HepG2 (cell line): ENCODE measurements at regions not wholly inside any gene's neighbourhood (a gene's known extent, or its start where the extent isn't known, plus 50 kb on each side); places are given as distances from the start of the nearest gene placed in this dataset.

Experiments used
- ATAC-seq: fragments of 200-7000 bp; cut with Tn5 transposase; 3 replicates; pipeline ENCODE4 v1.9.1; 2020; ENCODE audit warnings: mild to moderate bottlenecking, moderate library complexity
- BruUV-seq: library from RNA; stranded (reverse); fragments of 400-500 nt; replicated peaks from 2 replicates; lab custom pipeline; 2021; lab: Mats Ljungman, UMichigan
- CTCF ChIA-PET: fragments of 300-600 bp; formaldehyde crosslinking; extraction: SDS; loops from one replicate; lab custom pipeline; 2021; ENCODE audit warnings: low total read pairs, inconsistent platforms, low intra/inter-chr PET ratio; lab: Yijun Ruan, JAX
- POLR2A ChIA-PET: fragments of 350-600 bp; sonication (Branson Sonifier 250); formaldehyde crosslinking; loops from one replicate; lab custom pipeline; 2020; ENCODE audit warnings: antibody characterized with exemption, inconsistent platforms; lab: Yijun Ruan, JAX
- DNase-seq: peaks from one replicate; pipeline ENCODE4 v3.0.0-alpha.2; 2015; ENCODE audit warnings: low spot score
- FAIRE-seq: peaks from 3 replicates; lab custom pipeline; 2011; peaks lifted over from hg19 to GRCh38; lab: Jason Lieb, UNC
- H2AFZ ChIP-seq: one replicate; pipeline ENCODE4 v1.6.1; 2011; ENCODE audit warnings: low read length, inconsistent platforms
- H3K27ac ChIP-seq: fragments of 300-600 bp; 3 replicates; pipeline ENCODE4 v1.8.0; 2011; ENCODE audit warnings: mixed run types, mild to moderate bottlenecking, mixed read lengths, low read length, inconsistent platforms; ENCODE audit not compliant: insufficient read depth; ENCODE audit errors: extremely low read length
- H3K27me3 ChIP-seq, 2 experiments: fragments of 200-600 bp in 1 of 2; 2 replicates in 1 of 2; 3 replicates in 1 of 2; pipeline versions ENCODE4 v1.6.0 to v1.8.0; 2011; ENCODE audit warnings: low read length in 2 of 2, mild to moderate bottlenecking in 2 of 2, moderate library complexity in 2 of 2, inconsistent platforms in 1 of 2; ENCODE audit not compliant: insufficient read depth in 2 of 2, control insufficient read depth in 1 of 2
- H3K36me3 ChIP-seq, 2 experiments: fragments of 200-600 bp in 1 of 2; replicated peaks in 1 of 2; 2 replicates in 1 of 2; 3 replicates in 1 of 2; pipeline versions ENCODE4 v1.5.1 to v1.8.0; 2011; ENCODE audit warnings: low read length in 2 of 2, inconsistent platforms in 1 of 2; ENCODE audit not compliant: insufficient read depth in 2 of 2, control insufficient read depth in 1 of 2
- H3K4me1 ChIP-seq: 2 replicates; pipeline ENCODE4 v1.5.1; 2012; ENCODE audit warnings: low read length, inconsistent platforms; ENCODE audit not compliant: insufficient read depth
- H3K4me2 ChIP-seq: 2 replicates; pipeline ENCODE4 v1.6.0; 2011; ENCODE audit warnings: low read depth, low read length, inconsistent platforms
- H3K4me3 ChIP-seq, 3 experiments: fragments of 200-600 bp in 1 of 3; sonication (generic), shearing (Covaris generic) in 1 of 3; replicated peaks in 1 of 3; 2 replicates each; pipeline ENCODE4 v1.5.1; 2011 to 2016; ENCODE audit warnings: low read length in 3 of 3, inconsistent platforms in 2 of 3, low read depth in 2 of 3, mild to moderate bottlenecking in 2 of 3, control low read depth in 1 of 3, mixed read lengths in 1 of 3; ENCODE audit not compliant: insufficient read depth in 1 of 3
- H3K79me2 ChIP-seq: one replicate; pipeline ENCODE4 v1.6.1; 2011; ENCODE audit warnings: low read length, inconsistent platforms; ENCODE audit not compliant: insufficient read depth
- H3K9ac ChIP-seq: 2 replicates; pipeline ENCODE4 v1.6.0; 2011; ENCODE audit warnings: mild to moderate bottlenecking, low read depth, low read length, inconsistent platforms; ENCODE audit not compliant: insufficient read depth
- H3K9me3 ChIP-seq: 2 replicates; pipeline ENCODE4 v1.5.1; 2012; ENCODE audit warnings: mild to moderate bottlenecking, low read length
- H4K20me1 ChIP-seq: 2 replicates; pipeline ENCODE4 v1.6.0; 2011; ENCODE audit warnings: inconsistent platforms, mild to moderate bottlenecking, low read length, moderate library complexity; ENCODE audit not compliant: insufficient read depth
- DR1 ChIP-seq: sonication (generic); formaldehyde crosslinking; IDR thresholded peaks from 2 replicates; pipeline ENCODE4 v1.8.0; 2021; ENCODE audit warnings: mild to moderate bottlenecking, missing genetic modification reagents, inconsistent platforms
- HNRNPK ChIP-seq: fragments of 200-400 bp; formaldehyde crosslinking; IDR thresholded peaks from 2 replicates; pipeline ENCODE4 v1.6.1; 2018; ENCODE audit warnings: low read length, low read depth, moderate library complexity, mild to moderate bottlenecking; ENCODE audit not compliant: poor library complexity, severe bottlenecking
- NR2F6 ChIP-seq, 2 experiments: IDR thresholded peaks; 2 replicates each; pipeline ENCODE4 v1.6.1; 2016; ENCODE audit warnings: antibody characterized with exemption in 1 of 2, mild to moderate bottlenecking in 1 of 2
- PHF20 ChIP-seq: sonication (generic); formaldehyde crosslinking; IDR thresholded peaks from 2 replicates; pipeline ENCODE4 v1.5.0; 2020; ENCODE audit warnings: mild to moderate bottlenecking, missing genetic modification reagents
- RBM39 ChIP-seq: fragments of 200-400 bp; formaldehyde crosslinking; IDR thresholded peaks from one replicate; pipeline ENCODE4 v1.6.1; 2018; ENCODE audit warnings: antibody characterized with exemption, mild to moderate bottlenecking, low read depth, low read length; ENCODE audit not compliant: poor library complexity, severe bottlenecking
- TBP ChIP-seq: sonication (generic); formaldehyde crosslinking; IDR thresholded peaks from 2 replicates; pipeline ENCODE4 v1.5.0; 2020; ENCODE audit warnings: missing genetic modification reagents
- ZNF616 ChIP-seq: sonication (generic); formaldehyde crosslinking; IDR thresholded peaks from 2 replicates; pipeline ENCODE4 v1.5.0; 2020; ENCODE audit warnings: low read depth, mild to moderate bottlenecking, missing genetic modification reagents
- ZNF652 ChIP-seq: IDR thresholded peaks from 2 replicates; pipeline ENCODE4 v1.6.1; 2016; ENCODE audit warnings: low read depth, borderline replicate concordance
- ZNF772 ChIP-seq: sonication (generic); formaldehyde crosslinking; IDR thresholded peaks from 2 replicates; pipeline ENCODE4 v1.5.0; 2020; ENCODE audit warnings: mild to moderate bottlenecking, missing genetic modification reagents
- ZNF883 ChIP-seq: sonication (generic); formaldehyde crosslinking; IDR thresholded peaks from 2 replicates; pipeline ENCODE4 v1.5.1; 2020; ENCODE audit warnings: mild to moderate bottlenecking, missing genetic modification reagents; ENCODE audit errors: not compliant biosample characterization
- WGBS: methylation state at CpG from one replicate; pipeline ENCODE4 v1.1.6; 2017; ENCODE audit warnings: low lambda C conversion rate; 5-methylcytosine and 5-hydroxymethylcytosine counted together
- in situ Hi-C: cut with HindIII; loops from 2 replicates; pipeline ENCODE4 v1.10.0; 2017; ENCODE audit warnings: low pct_unique_long_range_greater_than_20kb; ENCODE audit not compliant: extremely low pct_ligation_motif_present
- intact Hi-C: fragments of 100-400 bp; cut with micrococcal nuclease; formaldehyde crosslinking; loops from one replicate; pipeline ENCODE4 v1.10.0; 2022; ENCODE audit not compliant: unreplicated experiment
- TF ChIP-seq, protein P1 (sequence below): sonication (generic); formaldehyde crosslinking; IDR thresholded peaks from 2 replicates; pipeline ENCODE4 v1.4.0; 2020; ENCODE audit warnings: missing genetic modification reagents

DNA sequence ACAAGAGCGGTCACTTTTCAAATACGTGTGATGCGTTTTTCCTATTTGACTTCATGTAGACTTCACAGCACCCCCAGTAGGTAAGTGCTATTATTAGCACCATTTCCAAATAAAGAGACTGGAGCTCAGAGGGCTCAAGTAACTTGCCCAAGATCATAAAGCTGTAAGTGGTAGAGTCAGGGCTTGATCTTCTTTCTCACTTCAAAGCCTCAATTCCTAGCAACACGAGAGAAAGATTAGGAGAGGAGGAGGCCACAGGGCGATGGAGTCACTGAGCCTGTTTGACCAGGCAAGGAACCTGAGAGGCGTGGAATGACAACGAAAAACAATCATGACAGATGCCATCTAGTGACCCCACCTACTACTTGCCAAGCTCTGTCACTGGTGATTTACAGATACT, 181.0 kb downstream of the FOXD2 start:
- no peak for FAIRE-seq
- Histone ChIP-seq H3K27me3 (no peaks in the 10 kb centered on the region), H3K36me3 (no peaks in the 10 kb centered on the region), H3K4me3 (no peak overlapping the region), H2AFZ (no peak overlapping the region), H3K4me2 (no peak overlapping the region), H3K4me1 (no peaks in the 10 kb centered on the region), H3K9ac (no peak overlapping the region), H3K27ac (no peak overlapping the region), H4K20me1 (no peaks in the 10 kb centered on the region; the same call in 1 of the 2 replicates), H3K79me2 (no peaks in the 10 kb centered on the region), H3K9me3 (no peaks in the 10 kb centered on the region)
- in situ Hi-C loops (no loop called here), intact Hi-C loops (no loop called here)
- TF ChIP-seq TBP (CRISPR knock-in tag), result no peak
- TF ChIP-seq, protein P1, sequence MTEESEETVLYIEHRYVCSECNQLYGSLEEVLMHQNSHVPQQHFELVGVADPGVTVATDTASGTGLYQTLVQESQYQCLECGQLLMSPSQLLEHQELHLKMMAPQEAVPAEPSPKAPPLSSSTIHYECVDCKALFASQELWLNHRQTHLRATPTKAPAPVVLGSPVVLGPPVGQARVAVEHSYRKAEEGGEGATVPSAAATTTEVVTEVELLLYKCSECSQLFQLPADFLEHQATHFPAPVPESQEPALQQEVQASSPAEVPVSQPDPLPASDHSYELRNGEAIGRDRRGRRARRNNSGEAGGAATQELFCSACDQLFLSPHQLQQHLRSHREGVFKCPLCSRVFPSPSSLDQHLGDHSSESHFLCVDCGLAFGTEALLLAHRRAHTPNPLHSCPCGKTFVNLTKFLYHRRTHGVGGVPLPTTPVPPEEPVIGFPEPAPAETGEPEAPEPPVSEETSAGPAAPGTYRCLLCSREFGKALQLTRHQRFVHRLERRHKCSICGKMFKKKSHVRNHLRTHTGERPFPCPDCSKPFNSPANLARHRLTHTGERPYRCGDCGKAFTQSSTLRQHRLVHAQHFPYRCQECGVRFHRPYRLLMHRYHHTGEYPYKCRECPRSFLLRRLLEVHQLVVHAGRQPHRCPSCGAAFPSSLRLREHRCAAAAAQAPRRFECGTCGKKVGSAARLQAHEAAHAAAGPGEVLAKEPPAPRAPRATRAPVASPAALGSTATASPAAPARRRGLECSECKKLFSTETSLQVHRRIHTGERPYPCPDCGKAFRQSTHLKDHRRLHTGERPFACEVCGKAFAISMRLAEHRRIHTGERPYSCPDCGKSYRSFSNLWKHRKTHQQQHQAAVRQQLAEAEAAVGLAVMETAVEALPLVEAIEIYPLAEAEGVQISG (CRISPR knock-in tag), result no peak
- TF ChIP-seq ZNF883 (CRISPR knock-in tag), result no peak
- TF ChIP-seq NR2F6 (IDR thresholded peaks at IDR 0.05), result no peak
- no peak for TF ChIP-seq NR2F6 (CRISPR knock-in tag; IDR thresholded peaks at IDR 0.05)
- TF ChIP-seq ZNF652 (CRISPR knock-in tag), result no peak
- no peak for TF ChIP-seq PHF20
- WGBS, result 26% methylated on average over 7 of the region's 7 CpGs
- DNase-seq, result no peak
- ATAC-seq, result no peak
- no TSS peak for BruUV-seq
- ChIA-PET POLR2A (no interaction called here), CTCF (no interaction called here)

DNA sequence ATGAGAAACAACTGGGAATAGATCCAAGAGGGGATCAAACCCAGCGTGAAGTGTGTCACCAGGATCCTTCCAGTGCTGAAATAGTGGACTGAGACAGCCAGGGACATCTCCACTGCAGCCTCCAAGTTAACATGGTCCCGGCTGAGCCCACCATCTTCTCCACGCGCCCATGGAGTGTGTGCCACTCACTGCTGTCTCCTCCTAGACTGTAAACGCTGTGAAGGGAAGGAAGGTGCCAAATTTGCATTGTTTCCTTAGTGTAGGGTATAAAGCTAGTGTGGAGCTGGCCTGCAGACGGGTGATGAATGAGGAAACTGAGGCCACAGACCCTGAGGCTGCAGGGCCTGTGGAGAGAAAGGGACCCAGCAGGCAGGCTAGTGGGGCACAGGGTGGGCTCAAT, 183.6 kb downstream of the FOXD2 start:
- ChIA-PET CTCF (no interaction called here), POLR2A (no interaction called here)
- DNase-seq, result no peak
- Histone ChIP-seq H4K20me1 (no peaks in the 10 kb centered on the region; the same call in 1 of the 2 replicates), H3K27ac (no peak overlapping the region), H3K36me3 (no peaks in the 10 kb centered on the region), H3K9me3 (no peaks in the 10 kb centered on the region), H3K4me1 (no peaks in the 10 kb centered on the region), H3K9ac (no peak overlapping the region), H3K27me3 (no peaks in the 10 kb centered on the region), H3K4me3 (no peak overlapping the region), H3K4me2 (no peak overlapping the region), H2AFZ (no peak overlapping the region), H3K79me2 (no peaks in the 10 kb centered on the region)
- in situ Hi-C loops, result no loop called here
- FAIRE-seq, result no peak
- no peak for ATAC-seq
- WGBS, result 37% methylated on average over 6 of the region's 6 CpGs
- no TSS peak for BruUV-seq
- intact Hi-C loops, result no loop called here
- no peak for TF ChIP-seq ZNF616
- TF ChIP-seq RBM39, result no peak
- TF ChIP-seq HNRNPK, result no peak
- TF ChIP-seq ZNF772 (CRISPR knock-in tag), result no peak
- TF ChIP-seq DR1, result no peak
